ENCODE measurements at regions not wholly inside any gene's neighbourhood (a gene's known extent, or its start where the extent isn't known, plus 50 kb on each side); places are given as distances from the start of the nearest gene placed in this dataset.

- TF ChIP-seq CTCF (IDR thresholded peaks at IDR 0.05) (no peak), POLR2A (IDR thresholded peaks at IDR 0.05) (no peak)
Measured at GRCh38 chr2:129490641-129491040, 488.8 kb upstream of the RAB6C start.

Measured in right lobe of liver (tissue), 4 donors.